GM12878 (cell line): ENCODE measurements at regions not wholly inside any gene's neighbourhood (a gene's known extent, or its start where the extent isn't known, plus 50 kb on each side); places are given as distances from the start of the nearest gene placed in this dataset.

Source experiments
- ATAC-seq: fragments of 200-7000 bp; cut with Tn5 transposase; 3 replicates; pipeline ENCODE4 v1.9.1; 2020; ENCODE audit warnings: mild to moderate bottlenecking, moderate library complexity
- BruUV-seq: library from RNA; stranded (reverse); fragments of 400-500 nt; replicated peaks from 2 replicates; lab custom pipeline; 2021; lab: Mats Ljungman, UMichigan
- CTCF ChIA-PET: fragments of 300-600 bp; sonication (Branson Sonifier 250); formaldehyde crosslinking; extraction: SDS; loops from one replicate; lab custom pipeline; 2021; ENCODE audit warnings: inconsistent platforms; lab: Yijun Ruan, JAX
- POLR2A ChIA-PET: fragments of 350-600 bp; formaldehyde crosslinking; extraction: SDS; loops from one replicate; lab custom pipeline; 2021; ENCODE audit warnings: inconsistent platforms; lab: Charles Lee
- RAD21 ChIA-PET: fragments of 300-600 bp; sonication (Branson Sonifier 250); formaldehyde crosslinking; loops from one replicate; lab custom pipeline; 2023; ENCODE audit warnings: antibody characterized with exemption; ENCODE audit not compliant: unreplicated experiment; lab: Charles Lee
- SMC1A ChIA-PET: fragments of 300-600 bp; sonication (Branson Sonifier 250); formaldehyde crosslinking; loops from one replicate; lab custom pipeline; 2023; ENCODE audit not compliant: unreplicated experiment, uncharacterized antibody; lab: Charles Lee
- DNase-seq: peaks from one replicate; pipeline ENCODE4 v3.0.0-alpha.2; 2011; ENCODE audit warnings: low read depth, low spot score
- FAIRE-seq: peaks from 3 replicates; lab custom pipeline; 2011; peaks lifted over from hg19 to GRCh38; lab: Jason Lieb, UNC
- H2AFZ ChIP-seq: 2 replicates; pipeline ENCODE4 v1.6.0; 2011; ENCODE audit warnings: low read depth, low read length, control low read depth; ENCODE audit not compliant: control insufficient read depth
- H3K27ac ChIP-seq: 2 replicates; pipeline ENCODE4 v1.5.1; 2011; ENCODE audit warnings: control low read depth; ENCODE audit not compliant: control insufficient read depth, insufficient read depth
- H3K27me3 ChIP-seq, 2 experiments: replicated peaks in 1 of 2; 2 replicates each; pipeline versions ENCODE4 v1.6.0 to v1.6.1; 2011; ENCODE audit warnings: low read length in 1 of 2; ENCODE audit not compliant: control insufficient read depth in 2 of 2, insufficient read depth in 2 of 2
- H3K36me3 ChIP-seq, 2 experiments: 2 replicates each; pipeline ENCODE4 v1.5.1; 2011; ENCODE audit warnings: low read length in 1 of 2; ENCODE audit not compliant: control insufficient read depth in 2 of 2, insufficient read depth in 2 of 2
- H3K4me1 ChIP-seq: 2 replicates; pipeline ENCODE4 v1.6.1; 2011; ENCODE audit warnings: mild to moderate bottlenecking, low read length, moderate library complexity, mixed read lengths; ENCODE audit not compliant: control insufficient read depth, insufficient read depth
- H3K4me2 ChIP-seq: 2 replicates; pipeline ENCODE4 v1.6.0; 2011; ENCODE audit warnings: control low read depth; ENCODE audit not compliant: control insufficient read depth, insufficient read depth
- H3K4me3 ChIP-seq: fragments of 200-600 bp; sonication (generic); 2 replicates; pipeline ENCODE4 v1.5.1; 2016
- H3K79me2 ChIP-seq: 2 replicates; pipeline ENCODE4 v1.6.0; 2011; ENCODE audit warnings: low read length; ENCODE audit not compliant: control insufficient read depth, insufficient read depth
- H3K9ac ChIP-seq: 2 replicates; pipeline ENCODE4 v1.8.0; 2011; ENCODE audit warnings: low read length, control low read depth, mixed read lengths; ENCODE audit not compliant: control insufficient read depth, insufficient read depth
- H3K9me3 ChIP-seq: replicated peaks from 3 replicates; pipeline ENCODE4 v1.5.1; 2011; ENCODE audit warnings: mild to moderate bottlenecking, low read length; ENCODE audit not compliant: control insufficient read depth, insufficient read depth
- H4K20me1 ChIP-seq: 2 replicates; pipeline ENCODE4 v1.6.0; 2011; ENCODE audit not compliant: control insufficient read depth, insufficient read depth
- ATF2 ChIP-seq: IDR thresholded peaks from 2 replicates; pipeline ENCODE4 v1.6.1; 2012; ENCODE audit warnings: low read length, inconsistent platforms
- CBX5 ChIP-seq: sonication (generic); IDR thresholded peaks from 2 replicates; pipeline ENCODE4 v1.6.1; 2016; ENCODE audit warnings: low read depth, moderate library complexity, mild to moderate bottlenecking, inconsistent platforms
- STAT3 ChIP-seq: IDR thresholded peaks from 2 replicates; pipeline ENCODE4 v1.6.1; 2011; ENCODE audit warnings: low read depth, low read length, improper control_type of control experiment
- WRNIP1 ChIP-seq: IDR thresholded peaks from 2 replicates; pipeline ENCODE4 v1.6.1; 2011; ENCODE audit warnings: low read depth, low read length, improper control_type of control experiment, borderline replicate concordance
- ZNF274 ChIP-seq: IDR thresholded peaks from one replicate; pipeline ENCODE4 v1.8.0; 2011; ENCODE audit not compliant: insufficient read length, insufficient read depth
- WGBS: methylation state at CpG from one replicate; pipeline ENCODE4 v1.1.6; 2016; ENCODE audit warnings: low lambda C conversion rate; ENCODE audit not compliant: insufficient replicate concordance, insufficient coverage; ENCODE audit errors: missing lambda C conversion rate; 5-methylcytosine and 5-hydroxymethylcytosine counted together
- in situ Hi-C: fragments of 300-500 bp; cut with MboI; formaldehyde crosslinking; loops from 9 replicates; pipeline ENCODE4 v1.14.3; 2018; ENCODE audit warnings: mixed read lengths
- intact Hi-C: fragments of 100-400 bp; cut with micrococcal nuclease; formaldehyde crosslinking; loops from one replicate; pipeline ENCODE4 v1.14.2; 2022; ENCODE audit not compliant: unreplicated experiment
- TF ChIP-seq, protein P1 (sequence below): fragments of 450-650 bp; IDR thresholded peaks from 2 replicates; pipeline ENCODE4 v1.6.1; 2018; ENCODE audit warnings: mild to moderate bottlenecking, low read depth, moderate library complexity; ENCODE audit not compliant: partially characterized antibody

DNA sequence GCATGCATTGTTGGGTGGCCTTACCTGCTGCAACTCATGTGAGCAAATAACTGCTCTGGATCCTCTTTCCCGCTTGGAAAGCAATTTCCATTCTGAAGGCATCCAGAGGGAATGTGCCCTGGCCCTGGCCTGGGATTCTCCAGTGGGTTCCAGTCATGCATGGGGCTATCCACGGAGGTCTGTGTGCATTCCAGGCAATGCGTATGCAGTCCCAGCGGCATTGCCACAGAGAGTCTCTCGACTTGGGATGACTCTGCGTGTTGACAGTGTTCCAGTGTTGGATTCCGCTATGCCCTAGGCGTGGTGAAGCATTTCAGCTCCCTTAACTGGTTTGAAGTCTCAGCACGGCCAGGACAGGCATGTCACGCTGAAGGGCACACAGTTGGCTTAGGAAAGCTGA, 113.9 kb downstream of the SNRPN start (continued):
- TF ChIP-seq, protein P1, sequence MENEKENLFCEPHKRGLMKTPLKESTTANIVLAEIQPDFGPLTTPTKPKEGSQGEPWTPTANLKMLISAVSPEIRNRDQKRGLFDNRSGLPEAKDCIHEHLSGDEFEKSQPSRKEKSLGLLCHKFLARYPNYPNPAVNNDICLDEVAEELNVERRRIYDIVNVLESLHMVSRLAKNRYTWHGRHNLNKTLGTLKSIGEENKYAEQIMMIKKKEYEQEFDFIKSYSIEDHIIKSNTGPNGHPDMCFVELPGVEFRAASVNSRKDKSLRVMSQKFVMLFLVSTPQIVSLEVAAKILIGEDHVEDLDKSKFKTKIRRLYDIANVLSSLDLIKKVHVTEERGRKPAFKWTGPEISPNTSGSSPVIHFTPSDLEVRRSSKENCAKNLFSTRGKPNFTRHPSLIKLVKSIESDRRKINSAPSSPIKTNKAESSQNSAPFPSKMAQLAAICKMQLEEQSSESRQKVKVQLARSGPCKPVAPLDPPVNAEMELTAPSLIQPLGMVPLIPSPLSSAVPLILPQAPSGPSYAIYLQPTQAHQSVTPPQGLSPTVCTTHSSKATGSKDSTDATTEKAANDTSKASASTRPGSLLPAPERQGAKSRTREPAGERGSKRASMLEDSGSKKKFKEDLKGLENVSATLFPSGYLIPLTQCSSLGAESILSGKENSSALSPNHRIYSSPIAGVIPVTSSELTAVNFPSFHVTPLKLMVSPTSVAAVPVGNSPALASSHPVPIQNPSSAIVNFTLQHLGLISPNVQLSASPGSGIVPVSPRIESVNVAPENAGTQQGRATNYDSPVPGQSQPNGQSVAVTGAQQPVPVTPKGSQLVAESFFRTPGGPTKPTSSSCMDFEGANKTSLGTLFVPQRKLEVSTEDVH: no peak

DNA sequence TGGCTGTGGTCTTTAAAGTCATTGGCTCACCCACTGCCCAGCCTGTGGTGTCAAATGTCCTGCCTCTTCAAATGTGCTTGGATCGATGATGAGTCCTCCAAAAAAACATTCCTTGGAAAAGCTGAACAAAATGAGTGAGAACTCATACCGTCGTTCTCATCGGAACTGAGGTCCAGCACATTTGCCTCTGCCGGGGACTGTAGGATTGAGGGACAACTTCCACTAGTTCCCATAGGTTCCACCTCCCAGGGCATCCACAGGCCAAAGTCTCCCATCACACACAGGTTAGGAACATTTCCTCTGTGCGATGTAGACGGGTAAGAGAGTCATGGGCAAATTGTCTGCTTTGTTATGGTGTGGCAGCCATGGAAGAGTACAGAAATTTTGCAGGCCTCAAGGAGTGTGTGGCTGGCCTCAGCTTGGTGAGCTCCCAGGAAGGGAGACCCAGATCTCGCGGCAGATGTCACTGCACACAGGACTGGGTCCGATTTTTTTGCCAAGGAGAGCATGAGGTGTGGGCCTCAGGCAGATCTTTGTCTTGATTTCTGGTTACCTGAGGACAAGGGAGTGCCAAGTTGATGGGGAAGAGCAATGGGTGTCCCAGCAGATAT, 115.7 kb downstream of the SNRPN start:
- RAD21 ChIA-PET: no interaction called here
- no peak overlapping the region for H3K4me2 ChIP-seq
- no TSS peak for BruUV-seq
- H3K9me3 ChIP-seq: peaks cover 85% of the 10 kb centered on the region
- CTCF ChIA-PET: no interaction called here
- WGBS: 35% methylated on average over 10 of the region's 10 CpGs
- H3K4me1 ChIP-seq: no peaks in the 10 kb centered on the region
- no peak overlapping the region for H3K9ac ChIP-seq
- no peak overlapping the region for H2AFZ ChIP-seq
- SMC1A ChIA-PET: no interaction called here
- H4K20me1 ChIP-seq: no peaks in the 10 kb centered on the region
- H3K27me3 ChIP-seq: no peaks in the 10 kb centered on the region
- H3K4me3 ChIP-seq: no peak overlapping the region
- H3K79me2 ChIP-seq: no peaks in the 10 kb centered on the region
- peaks cover 4 to 7% of the 10 kb centered on the region in 2 experiments; a peak in 3 of 4 replicates for H3K36me3 ChIP-seq
- FAIRE-seq (no peak), ATAC-seq (no peak), DNase-seq (no peak)
- intact Hi-C loops (no loop called here), in situ Hi-C loops (no loop called here)
- H3K27ac ChIP-seq: no peak overlapping the region
- POLR2A ChIA-PET: no interaction called here
- TF ChIP-seq ZNF274 (peak; percentile 47), WRNIP1 (no peak), CBX5 (0 out of 2 replicates have a peak, but pooled peaks have one; percentile 32), STAT3 (no peak), ATF2 (no peak)
